SU-DHL-6 (cell line): ENCODE measurements at regions not wholly inside any gene's neighbourhood (a gene's known extent, or its start where the extent isn't known, plus 50 kb on each side); places are given as distances from the start of the nearest gene placed in this dataset.

Experiments used
- H2AFZ ChIP-seq: fragments of 200-600 bp; sonication (generic); 2 replicates; pipeline ENCODE4 v1.6.1; 2014; ENCODE audit warnings: low read depth, mild to moderate bottlenecking, moderate library complexity, mixed read lengths, antibody characterized with exemption, low read length; ENCODE audit not compliant: severe bottlenecking
- H3F3A ChIP-seq: fragments of 200-600 bp; shearing (Covaris generic); 2 replicates; pipeline ENCODE4 v1.6.0; 2016; ENCODE audit warnings: antibody characterized with exemption, mild to moderate bottlenecking; ENCODE audit not compliant: insufficient read depth
- H3K27ac ChIP-seq: fragments of 200-600 bp; sonication (generic); 2 replicates; pipeline ENCODE4 v1.5.1; 2016; ENCODE audit warnings: low read depth, mild to moderate bottlenecking, low read length, moderate library complexity, mixed read lengths
- H3K27me3 ChIP-seq: fragments of 200-600 bp; sonication (generic), shearing (Covaris generic); 2 replicates; pipeline ENCODE4 v1.6.0; 2014; ENCODE audit warnings: mild to moderate bottlenecking, low read length
- H3K36me3 ChIP-seq: fragments of 200-600 bp; sonication (generic); 2 replicates; pipeline ENCODE4 v1.6.1; 2014; ENCODE audit warnings: mild to moderate bottlenecking, low read length, mixed read lengths
- H3K4me2 ChIP-seq: fragments of 300-600, 200-600 bp; shearing (Covaris generic), sonication (generic); 2 replicates; pipeline ENCODE4 v1.6.0; 2014; ENCODE audit warnings: low read length, low read depth, mild to moderate bottlenecking; ENCODE audit not compliant: poor library complexity, severe bottlenecking
- H3K4me3 ChIP-seq: fragments of 200-600 bp; sonication (generic); 2 replicates; pipeline ENCODE4 v1.5.1; 2014; ENCODE audit warnings: antibody characterized with exemption, low read length, mild to moderate bottlenecking, mixed read lengths; ENCODE audit not compliant: insufficient read depth, poor library complexity, severe bottlenecking
- H3K79me2 ChIP-seq: fragments of 200-600 bp; sonication (generic); 2 replicates; pipeline ENCODE4 v1.6.1; 2014; ENCODE audit warnings: mild to moderate bottlenecking, low read length, moderate library complexity; ENCODE audit not compliant: insufficient read depth
- H3K9ac ChIP-seq: fragments of 200-600 bp; sonication (generic); 2 replicates; pipeline ENCODE4 v1.7.0; 2014; ENCODE audit warnings: mild to moderate bottlenecking, low read length
- H3K9me2 ChIP-seq: fragments of 200-600 bp; sonication (generic); replicated peaks from 2 replicates; pipeline ENCODE4 v1.6.1; 2014; ENCODE audit warnings: low read length; ENCODE audit not compliant: insufficient read depth
- H3K9me3 ChIP-seq: fragments of 200-600 bp; sonication (generic); 2 replicates; pipeline ENCODE4 v1.6.1; 2014; ENCODE audit warnings: low read length, mixed read lengths; ENCODE audit not compliant: insufficient read depth
- H4K20me1 ChIP-seq: fragments of 200-600 bp; sonication (generic); 2 replicates; pipeline ENCODE4 v1.6.1; 2014; ENCODE audit warnings: low read depth, mild to moderate bottlenecking, antibody characterized with exemption, low read length, moderate library complexity, mixed read lengths
- CTCF ChIP-seq: fragments of 200-600 bp; sonication (generic); IDR thresholded peaks from one replicate; pipeline ENCODE4 v1.5.1; 2017; ENCODE audit warnings: antibody characterized with exemption, mild to moderate bottlenecking, low read length, moderate library complexity; ENCODE audit not compliant: insufficient read depth, poor library complexity, severe bottlenecking
- EZH2phosphoT487 ChIP-seq: fragments of 200-600 bp; sonication (generic), shearing (Covaris generic); conservative IDR thresholded peaks from 2 replicates; pipeline ENCODE4 v1.6.1; 2018; ENCODE audit warnings: mild to moderate bottlenecking, antibody characterized with exemption, low read length, moderate library complexity, mixed read lengths

- Histone ChIP-seq H3K9ac (no peak overlapping the region), H3K9me3 (no peaks in the 10 kb centered on the region), H3K4me3 (no peak overlapping the region), H2AFZ (no peak overlapping the region), H3K27me3 (no peaks in the 10 kb centered on the region), H3K4me2 (no peak overlapping the region), H3K36me3 (no peaks in the 10 kb centered on the region), H4K20me1 (no peaks in the 10 kb centered on the region), H3K9me2 (no peaks in the 10 kb centered on the region), H3K79me2 (no peaks in the 10 kb centered on the region), H3F3A (no peaks in the 10 kb centered on the region), H3K27ac (no peak overlapping the region)
- TF ChIP-seq EZH2phosphoT487: no peak
- TF ChIP-seq CTCF: no peak
Measured at GRCh38 chr11:116333001-116333535, 439.7 kb downstream of the BUD13 start.

GRCh38 chr11:116332391-116332790 is 440.4 kb downstream of the BUD13 start:
- no peaks in the 10 kb centered on the region for H3K36me3 ChIP-seq
- TF ChIP-seq CTCF (no peak), EZH2phosphoT487 (no peak)
- no peak overlapping the region for H3K27ac ChIP-seq

GRCh38 chr11:116331381-116331780 is 441.4 kb downstream of the BUD13 start:
- no peaks in the 10 kb centered on the region for H4K20me1 ChIP-seq
- H3K27me3 ChIP-seq: no peaks in the 10 kb centered on the region
- H3K27ac ChIP-seq: no peak overlapping the region
- H3K36me3 ChIP-seq: no peaks in the 10 kb centered on the region
- H3K9me3 ChIP-seq: no peaks in the 10 kb centered on the region
- H3K79me2 ChIP-seq: no peaks in the 10 kb centered on the region
- H2AFZ ChIP-seq: no peak overlapping the region
- no peak overlapping the region for H3K4me3 ChIP-seq
- H3F3A ChIP-seq: no peaks in the 10 kb centered on the region
- no peak overlapping the region for H3K9ac ChIP-seq
- H3K4me2 ChIP-seq: no peak overlapping the region
- no peaks in the 10 kb centered on the region for H3K9me2 ChIP-seq
- TF ChIP-seq CTCF (no peak), EZH2phosphoT487 (no peak)

More at GRCh38 chr11:116332391-116332790, 440.4 kb downstream of the BUD13 start:
- Histone ChIP-seq H3F3A (no peaks in the 10 kb centered on the region), H3K9me2 (no peaks in the 10 kb centered on the region), H3K79me2 (no peaks in the 10 kb centered on the region), H3K9ac (no peak overlapping the region), H3K9me3 (no peaks in the 10 kb centered on the region), H3K4me2 (no peak overlapping the region), H2AFZ (no peak overlapping the region), H4K20me1 (no peaks in the 10 kb centered on the region), H3K27me3 (no peaks in the 10 kb centered on the region), H3K4me3 (no peak overlapping the region)
